GM18870 (cell line): ENCODE measurements at regions not wholly inside any gene's neighbourhood (a gene's known extent, or its start where the extent isn't known, plus 50 kb on each side); places are given as distances from the start of the nearest gene placed in this dataset.
"Not testable (repeated sequence)": the region's sequence is repeated elsewhere in the genome, so short reads cannot be mapped to it uniquely, and the experiment has no call there.

Experiments used
- ATAC-seq: cut with Tn5 transposase; IDR thresholded peaks from one replicate; pipeline ENCODE4 v1.9.1; 2021; ENCODE audit warnings: moderate library complexity; ENCODE audit not compliant: unreplicated experiment

DNA sequence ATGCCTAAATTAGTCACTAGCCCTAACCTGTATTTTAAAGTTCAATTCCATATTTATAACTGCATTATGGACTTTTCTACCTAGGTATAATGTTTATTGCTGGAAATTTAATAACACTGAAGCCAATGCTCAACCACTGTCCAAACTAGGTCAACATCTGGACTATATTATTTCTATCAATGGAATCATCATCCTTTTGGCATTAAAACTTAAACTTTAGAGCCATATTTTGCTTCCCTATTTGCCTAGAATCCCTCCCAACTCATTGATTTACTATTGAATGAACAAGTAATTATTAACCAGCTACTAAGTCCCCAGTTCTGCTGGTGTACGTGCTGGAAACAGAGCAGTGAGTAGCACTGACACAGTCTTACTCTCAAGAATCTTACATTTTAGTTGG lies 291.7 kb upstream of the SPTLC3 start:
- ATAC-seq, result no peak

GRCh38 chr20:12718619-12719018 lies 290.2 kb upstream of the SPTLC3 start:
- no peak for ATAC-seq

GRCh38 chr20:12721636-12722035 lies 287.1 kb upstream of the SPTLC3 start:
- no peak for ATAC-seq

DNA sequence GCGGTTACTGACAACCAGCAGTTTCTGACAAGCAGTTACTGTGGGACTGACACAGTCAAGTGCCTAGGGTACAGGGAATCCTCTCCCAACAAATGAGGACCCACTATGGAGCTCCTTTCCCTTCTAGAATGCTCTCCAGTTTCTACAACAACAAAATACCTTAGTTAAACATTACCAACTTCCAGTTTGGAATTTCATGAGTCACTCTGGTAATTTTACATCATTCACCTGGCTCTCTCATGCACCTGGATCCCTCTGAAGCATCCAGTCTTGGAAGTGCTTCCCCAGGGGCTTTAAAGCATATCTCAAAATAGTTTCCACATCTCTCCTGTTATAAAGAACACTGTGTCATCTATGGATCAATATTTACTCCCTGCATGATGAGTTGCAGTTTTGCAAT lies 286.7 kb upstream of the SPTLC3 start:
- ATAC-seq, result no peak

- ATAC-seq, result no peak
Measured at GRCh38 chr20:12723811-12724210, 285.0 kb upstream of the SPTLC3 start.

DNA sequence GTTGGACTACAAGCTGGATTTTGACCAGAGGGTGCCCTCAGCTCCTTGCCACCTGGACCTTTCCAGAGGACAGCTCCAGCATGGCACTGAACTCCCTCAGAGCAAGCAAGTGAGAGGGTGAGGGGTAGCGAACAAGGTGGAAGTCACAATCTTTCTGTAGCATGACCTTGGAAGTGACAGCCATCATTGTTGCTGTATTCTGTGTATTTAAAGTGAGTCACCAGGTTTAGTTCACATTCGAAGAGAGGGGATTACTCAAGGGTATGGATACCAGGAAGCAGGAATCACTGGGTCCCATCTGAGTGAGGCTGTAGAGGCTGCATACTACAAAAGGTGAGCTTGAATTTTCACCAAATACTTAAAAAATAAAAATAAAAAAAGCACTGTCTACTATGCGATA lies 280.0 kb upstream of the SPTLC3 start:
- ATAC-seq, result no peak

- ATAC-seq, result no peak
Measured at GRCh38 chr20:12729326-12729725, 279.4 kb upstream of the SPTLC3 start.

GRCh38 chr20:12733811-12734210 lies 275.0 kb upstream of the SPTLC3 start:
- no peak for ATAC-seq

- no peak for ATAC-seq
Measured at GRCh38 chr20:12737497-12737896, 271.3 kb upstream of the SPTLC3 start.

DNA sequence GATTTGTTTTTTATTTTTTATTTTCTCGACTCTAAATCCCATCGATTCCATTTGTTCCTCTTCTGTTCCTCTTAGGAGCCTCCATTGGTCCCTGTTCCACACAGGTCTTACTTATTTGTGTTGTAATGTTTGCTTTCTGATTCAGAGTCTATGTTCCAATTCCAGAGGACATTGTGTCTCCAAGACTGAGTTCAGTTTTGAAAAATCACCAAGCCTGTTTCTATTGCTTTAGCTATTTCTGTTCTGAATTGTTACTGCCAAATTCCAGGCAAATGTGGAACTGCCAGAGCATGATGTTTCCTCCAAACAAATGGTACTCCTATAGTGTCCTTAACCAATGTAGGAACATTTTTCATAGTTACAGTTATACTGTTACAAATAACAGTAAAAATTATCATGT lies 270.9 kb upstream of the SPTLC3 start:
- ATAC-seq, result no peak

GRCh38 chr20:12740647-12741046 lies 268.1 kb upstream of the SPTLC3 start:
- no peak for ATAC-seq

DNA sequence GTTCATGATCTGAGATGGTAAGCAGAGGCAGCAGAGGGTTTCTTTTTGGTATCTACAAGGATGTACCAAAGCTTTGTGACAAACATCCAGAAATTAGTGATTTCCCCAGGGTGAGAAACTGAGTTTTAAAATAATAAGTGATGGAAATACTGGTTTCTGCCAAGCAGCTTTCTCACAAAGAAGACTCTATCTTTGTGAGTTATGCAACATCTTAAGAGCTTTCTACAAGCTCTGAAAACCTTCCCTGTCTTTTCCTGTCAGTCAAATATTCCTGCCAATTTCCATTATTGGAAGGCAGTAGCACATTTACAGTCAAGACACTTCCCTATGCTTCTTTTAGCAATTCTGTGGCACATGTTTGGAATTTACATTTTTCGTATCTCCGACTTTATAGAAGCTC lies 264.7 kb upstream of the SPTLC3 start:
- ATAC-seq, result no peak

DNA sequence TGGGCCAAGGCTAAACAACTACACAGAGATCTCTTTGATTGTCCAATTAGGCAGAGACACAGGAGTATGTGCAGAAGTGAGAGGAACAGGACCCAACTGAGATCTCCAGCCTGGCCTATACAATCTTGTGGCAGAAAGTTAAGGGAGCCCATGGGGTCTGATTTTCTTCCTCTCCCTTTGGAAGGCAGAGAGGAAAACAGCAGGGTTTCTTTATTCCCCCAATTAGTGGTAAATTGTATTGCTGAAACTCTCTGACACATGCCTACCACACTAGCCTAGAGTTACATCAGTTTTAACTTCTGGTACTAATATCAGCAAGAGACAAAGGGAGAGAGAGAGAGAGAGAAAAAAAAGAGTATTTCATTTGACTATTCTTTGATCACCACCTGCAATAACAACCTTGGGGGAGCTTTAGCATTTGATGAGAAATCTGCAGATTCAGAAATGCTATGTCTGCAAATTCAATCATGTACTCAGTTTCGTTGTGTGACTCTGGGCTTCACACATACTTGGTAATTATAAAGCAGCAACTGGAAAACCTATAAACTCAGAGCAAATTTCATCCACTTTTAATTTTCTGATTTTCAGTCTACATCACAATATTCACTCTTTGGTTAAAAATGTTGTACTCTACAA lies 260.3 kb upstream of the SPTLC3 start:
- ATAC-seq, result no peak

- no peak for ATAC-seq
Measured at GRCh38 chr20:12750221-12750620, 258.6 kb upstream of the SPTLC3 start.

GRCh38 chr20:12752900-12753693 lies 255.7 kb upstream of the SPTLC3 start:
- ATAC-seq, result not testable (repeated sequence)

DNA sequence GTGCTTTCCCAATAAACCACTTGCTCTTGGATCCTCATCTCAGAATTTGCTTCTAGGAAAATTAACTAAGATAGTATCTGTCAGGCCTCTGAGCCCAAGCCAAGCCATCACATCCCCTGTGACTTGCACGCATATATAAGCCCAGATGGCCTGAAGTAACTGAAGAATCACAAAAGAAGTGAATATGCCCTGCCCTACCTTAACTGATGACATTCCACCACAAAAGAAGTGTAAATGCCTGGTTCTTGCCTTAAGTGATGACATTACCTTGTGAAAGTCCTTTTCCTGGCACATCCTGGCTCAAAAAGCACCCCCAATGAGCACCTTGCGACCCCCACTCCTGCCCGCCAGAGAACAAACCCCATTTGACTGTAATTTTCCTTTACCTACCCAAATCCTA lies 255.0 kb upstream of the SPTLC3 start:
- not testable (repeated sequence) for ATAC-seq

DNA sequence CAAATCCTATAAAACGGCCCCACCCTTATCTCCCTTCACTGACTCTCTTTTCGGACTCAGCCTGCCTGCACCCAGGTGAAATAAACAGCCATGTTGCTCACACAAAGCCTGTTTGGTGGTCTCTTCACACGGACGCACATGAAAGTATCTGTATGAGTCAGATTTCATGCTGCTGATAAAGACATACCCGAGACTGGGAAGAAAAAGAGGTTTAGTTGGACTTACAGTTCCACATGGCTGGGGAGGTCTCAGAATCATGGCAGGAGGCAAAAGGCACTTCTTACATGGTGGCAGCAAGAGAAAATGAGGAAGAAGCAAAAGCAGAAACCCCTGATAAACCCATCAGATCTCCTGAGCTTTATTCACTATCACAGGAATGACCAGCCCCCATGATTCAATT lies 249.3 kb upstream of the SPTLC3 start:
- ATAC-seq, result not testable (repeated sequence)

- no peak for ATAC-seq
Measured at GRCh38 chr20:12762725-12763124, 246.0 kb upstream of the SPTLC3 start.

- no peak for ATAC-seq
Measured at GRCh38 chr20:12763406-12763805, 245.4 kb upstream of the SPTLC3 start.

DNA sequence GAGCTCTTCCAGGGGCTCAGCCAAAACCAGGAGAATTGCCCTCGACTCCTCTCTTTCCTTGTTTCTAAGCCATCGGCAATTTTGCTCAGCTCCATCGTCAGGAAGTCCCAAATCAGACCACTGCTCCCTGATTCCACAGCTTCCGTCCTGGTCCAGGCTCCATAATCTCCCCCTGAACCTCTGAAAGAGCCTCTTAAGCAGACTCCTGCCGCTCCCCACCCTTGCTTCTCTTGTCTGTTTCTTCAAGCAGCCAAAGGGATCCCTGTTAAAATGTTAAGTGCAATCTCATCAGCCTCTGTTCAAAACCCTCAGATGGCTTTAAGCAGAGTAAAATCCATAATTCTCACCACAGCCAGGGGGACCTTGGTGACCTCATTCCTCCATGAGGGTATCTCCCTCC lies 244.7 kb upstream of the SPTLC3 start:
- ATAC-seq, result no peak

DNA sequence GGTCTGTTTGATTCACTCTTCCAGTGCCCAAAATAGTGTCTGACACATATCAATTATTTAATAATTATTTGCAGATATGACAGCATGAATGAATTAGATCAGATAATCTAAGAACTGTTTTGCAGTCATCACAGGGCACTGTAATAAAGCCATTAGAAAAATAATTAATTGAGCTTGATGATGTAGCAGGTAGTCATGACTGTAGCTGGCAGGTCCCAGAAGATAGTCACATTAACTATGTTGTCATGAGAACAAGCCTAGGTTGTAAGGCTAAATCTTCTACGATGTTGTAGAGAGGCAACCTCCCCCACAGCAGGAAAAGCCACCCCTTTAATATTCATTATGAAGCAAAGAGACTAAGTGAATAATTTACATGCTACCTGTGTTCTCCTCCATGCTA lies 243.9 kb upstream of the SPTLC3 start:
- ATAC-seq, result no peak

DNA sequence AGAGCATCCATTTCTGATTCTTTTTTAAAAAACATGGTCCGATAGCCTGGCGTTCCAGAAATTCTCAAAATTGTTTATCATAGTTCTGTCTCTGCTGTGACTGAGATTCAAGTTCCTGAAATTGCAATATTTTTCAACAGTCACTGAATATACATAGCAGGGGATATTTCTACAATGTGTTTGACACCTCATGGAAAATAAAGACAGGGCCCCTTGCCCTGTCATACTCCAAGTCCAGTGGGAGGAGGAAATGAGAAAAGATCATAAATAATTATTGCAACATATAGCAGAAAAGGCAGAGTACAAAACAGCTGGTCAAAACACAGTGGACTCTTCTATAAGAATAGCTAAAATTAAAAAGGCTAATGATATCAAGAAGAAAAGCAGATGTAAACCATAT lies 234.8 kb upstream of the SPTLC3 start:
- ATAC-seq, result no peak

DNA sequence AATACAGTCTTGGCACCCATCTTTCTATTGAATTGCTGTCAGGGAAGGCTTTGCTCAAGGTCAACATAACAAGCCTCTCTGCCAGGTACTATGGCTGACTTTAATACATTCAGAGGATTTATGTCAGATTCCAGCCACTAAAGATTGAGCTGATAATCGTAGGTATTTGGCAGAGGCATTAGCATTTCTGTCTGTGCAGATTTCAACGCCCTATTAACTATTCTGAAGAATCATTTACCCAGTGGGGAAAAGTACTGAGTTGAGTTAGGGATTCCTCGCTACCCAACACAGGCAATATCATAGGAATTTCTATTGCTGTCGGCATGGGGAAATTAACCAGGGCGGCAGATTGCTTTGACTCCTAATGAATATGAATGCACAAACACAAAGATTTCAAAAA lies 233.7 kb upstream of the SPTLC3 start:
- ATAC-seq, result no peak
